Esophagus squamous epithelium (tissue), 5 donors: ENCODE measurements at regions not wholly inside any gene's neighbourhood (a gene's known extent, or its start where the extent isn't known, plus 50 kb on each side); places are given as distances from the start of the nearest gene placed in this dataset.

Source experiments
- DNase-seq: peaks from one replicate; lab custom pipeline; 2025; lab: John Stamatoyannopoulos, UW
- H3K27ac ChIP-seq, 4 donors: fragments of 200-600 bp; sonication (generic); one replicate each; pipeline ENCODE4 v1.5.1; 2016 to 2019; ENCODE audit warnings: mild to moderate bottlenecking in 1 of 4
- H3K27me3 ChIP-seq, 4 donors: fragments of 200-600 bp; sonication (generic); 1 replicate in 3 of 4; 2 replicates in 1 of 4; pipeline versions ENCODE4 v1.5.1 to v1.6.0; 2017 to 2021; ENCODE audit warnings: antibody characterized with exemption in 1 of 4
- H3K36me3 ChIP-seq, 3 donors: fragments of 200-600 bp; sonication (generic); one replicate each; pipeline ENCODE4 v1.5.1; 2016 to 2019
- H3K4me1 ChIP-seq, 3 donors: fragments of 200-600 bp; sonication (generic); one replicate each; pipeline ENCODE4 v1.5.1; 2017 to 2019
- H3K4me3 ChIP-seq, 4 donors: fragments of 200-600 bp; sonication (generic); 1 replicate in 3 of 4; 2 replicates in 1 of 4; pipeline ENCODE4 v1.5.1; 2016 to 2019; ENCODE audit warnings: mild to moderate bottlenecking in 2 of 4, moderate library complexity in 1 of 4
- H3K9me3 ChIP-seq, 3 donors: fragments of 200-600 bp; sonication (generic); one replicate each; pipeline ENCODE4 v1.5.1; 2016 to 2019
- POLR2A ChIP-seq, 4 donors: fragments of 450-650 bp; IDR thresholded peaks; one replicate each; pipeline ENCODE4 v1.6.1; 2017; ENCODE audit warnings: antibody characterized with exemption in 4 of 4, mild to moderate bottlenecking in 4 of 4, moderate library complexity in 3 of 4
- WGBS, 2 donors: methylation state at CpG; one replicate each; pipeline ENCODE4 v1.1.5; 2018; 5-methylcytosine and 5-hydroxymethylcytosine counted together
- intact Hi-C: fragments of 100-400 bp; cut with DNase I; formaldehyde crosslinking; loops from one replicate; pipeline ENCODE4 v1.15.0; 2022
- TF ChIP-seq, protein P1 (sequence below), 6 experiments: fragments of 450-650 bp in 4 of 6; fragments of 200-600 bp in 2 of 6; sonication (generic) in 2 of 6; IDR thresholded peaks; one replicate each; pipeline ENCODE4 v1.5.1; 2016 to 2019; ENCODE audit warnings: antibody characterized with exemption in 6 of 6, mild to moderate bottlenecking in 4 of 6, moderate library complexity in 4 of 6
- donor health status: DM: yes; HTN: yes; CAD: no.

DNA sequence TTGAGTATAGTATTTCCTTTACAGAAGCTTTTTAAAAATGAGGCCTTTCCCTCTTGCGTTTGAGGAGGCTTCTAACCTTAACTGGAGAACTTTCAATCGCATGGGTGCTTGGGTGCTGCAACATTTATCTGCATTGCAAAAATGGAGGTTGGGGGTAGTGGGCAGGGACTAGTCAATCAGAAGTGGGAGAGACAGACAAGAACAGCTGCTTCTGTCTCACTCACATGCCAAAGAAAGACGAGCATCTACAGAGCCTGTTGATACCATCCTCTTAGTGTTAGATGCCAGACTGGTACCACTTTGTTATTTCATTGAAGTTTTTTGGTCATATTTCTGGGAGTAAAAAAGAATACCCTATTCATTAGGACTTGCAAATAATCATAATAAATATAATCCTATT lies 1292.2 kb downstream of the UQCRFS1 start:
- intact Hi-C loops, result no loop called here

DNA sequence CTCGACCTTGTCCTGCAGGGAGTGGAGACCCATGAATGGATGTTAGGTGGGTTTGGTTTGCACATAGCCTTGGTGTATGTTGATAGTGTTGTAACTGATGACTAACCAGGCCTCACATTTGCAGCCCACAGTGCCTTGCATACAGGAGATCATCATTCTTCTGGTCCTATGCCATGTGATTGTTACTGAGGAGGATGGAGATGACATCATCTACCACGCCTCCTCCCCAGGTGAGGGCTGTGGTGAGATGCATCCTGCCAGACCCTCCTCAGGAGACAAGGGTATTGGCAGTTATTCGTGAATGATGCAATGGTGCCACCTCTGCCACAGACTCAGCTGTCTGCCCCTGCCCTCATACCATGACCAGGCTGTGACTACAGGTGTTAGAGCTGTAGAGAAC lies 1294.1 kb downstream of the UQCRFS1 start:
- Histone ChIP-seq H3K4me1 (no peaks in the 10 kb centered on the region), H3K36me3 (no peaks in the 10 kb centered on the region), H3K4me3 (no peak overlapping the region), H3K27ac (no peak overlapping the region), H3K9me3 (no peaks in the 10 kb centered on the region), H3K27me3 (no peaks in the 10 kb centered on the region)
- no peak for DNase-seq
- 24 to 65% methylated on average over 3 of the region's 3 CpGs for whole genome bisulfite sequencing, 2 donors
- no peak for TF ChIP-seq POLR2A (IDR thresholded peaks at IDR 0.05)
- TF ChIP-seq, protein P1, sequence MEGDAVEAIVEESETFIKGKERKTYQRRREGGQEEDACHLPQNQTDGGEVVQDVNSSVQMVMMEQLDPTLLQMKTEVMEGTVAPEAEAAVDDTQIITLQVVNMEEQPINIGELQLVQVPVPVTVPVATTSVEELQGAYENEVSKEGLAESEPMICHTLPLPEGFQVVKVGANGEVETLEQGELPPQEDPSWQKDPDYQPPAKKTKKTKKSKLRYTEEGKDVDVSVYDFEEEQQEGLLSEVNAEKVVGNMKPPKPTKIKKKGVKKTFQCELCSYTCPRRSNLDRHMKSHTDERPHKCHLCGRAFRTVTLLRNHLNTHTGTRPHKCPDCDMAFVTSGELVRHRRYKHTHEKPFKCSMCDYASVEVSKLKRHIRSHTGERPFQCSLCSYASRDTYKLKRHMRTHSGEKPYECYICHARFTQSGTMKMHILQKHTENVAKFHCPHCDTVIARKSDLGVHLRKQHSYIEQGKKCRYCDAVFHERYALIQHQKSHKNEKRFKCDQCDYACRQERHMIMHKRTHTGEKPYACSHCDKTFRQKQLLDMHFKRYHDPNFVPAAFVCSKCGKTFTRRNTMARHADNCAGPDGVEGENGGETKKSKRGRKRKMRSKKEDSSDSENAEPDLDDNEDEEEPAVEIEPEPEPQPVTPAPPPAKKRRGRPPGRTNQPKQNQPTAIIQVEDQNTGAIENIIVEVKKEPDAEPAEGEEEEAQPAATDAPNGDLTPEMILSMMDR (IDR thresholded peaks at IDR 0.05), result no peak
- intact Hi-C loops, result no loop called here

More for the DNA sequence above, 1292.2 kb downstream of the UQCRFS1 start:
- Histone ChIP-seq H3K4me3 (no peak overlapping the region), H3K9me3 (no peaks in the 10 kb centered on the region), H3K36me3 (no peaks in the 10 kb centered on the region), H3K27ac (no peak overlapping the region), H3K27me3 (no peaks in the 10 kb centered on the region), H3K4me1 (no peaks in the 10 kb centered on the region)
- WGBS, 2 donors, result 57 to 68% methylated on average over 3 of the region's 3 CpGs
- no peak for DNase-seq
- TF ChIP-seq, protein P1 (IDR thresholded peaks at IDR 0.05), result no peak
- no peak for TF ChIP-seq POLR2A (IDR thresholded peaks at IDR 0.05)

DNA sequence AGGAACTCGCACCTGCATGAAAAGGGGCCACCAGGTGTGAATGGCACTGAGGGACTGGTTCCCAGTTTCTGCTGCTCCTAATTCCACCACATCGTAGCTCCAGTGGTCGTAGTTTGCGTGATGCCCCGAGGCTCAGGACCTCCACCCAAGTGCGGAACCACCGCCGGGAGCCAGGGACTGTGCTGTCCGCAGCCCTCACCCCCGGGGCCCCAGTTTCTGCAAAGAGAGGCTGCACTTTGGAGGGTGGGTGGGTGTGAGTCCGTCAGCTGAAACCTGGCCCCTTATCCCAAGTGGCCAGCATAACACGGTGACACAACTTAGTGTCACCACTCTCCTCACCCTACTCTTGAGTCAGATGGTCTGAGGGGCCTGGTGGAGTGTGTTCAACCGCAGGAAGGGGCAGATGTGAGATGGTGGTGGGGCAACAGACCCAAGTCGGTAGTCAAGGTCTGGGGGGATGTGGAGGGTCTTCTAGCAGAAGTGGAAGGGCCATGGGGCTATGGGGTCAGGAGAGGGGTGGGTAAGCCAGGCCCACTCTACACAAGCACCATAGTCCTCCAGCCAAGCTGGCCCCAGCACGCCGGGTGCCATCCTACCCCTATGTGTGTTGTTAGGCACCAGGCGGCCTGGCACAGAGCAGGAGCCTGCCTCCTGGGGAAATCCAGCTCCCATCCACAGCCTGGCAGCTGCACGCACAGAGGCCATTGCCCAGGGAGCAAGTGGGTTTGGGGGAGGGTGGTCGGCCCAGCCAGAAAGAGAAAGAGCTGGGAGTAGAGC lies 1301.6 kb downstream of the UQCRFS1 start:
- no peak overlapping the region for H3K27ac ChIP-seq
- intact Hi-C loops, result no loop called here
- H3K9me3 ChIP-seq, result peaks cover 0 to 34% (median 11%) of the 10 kb centered on the region in 3 donors
- H3K4me3 ChIP-seq, result no peak overlapping the region
- H3K36me3 ChIP-seq, result no peaks in the 10 kb centered on the region
- WGBS, 2 donors, result 79 to 82% methylated on average over 9 to 14 of the region's 19 CpGs
- TF ChIP-seq POLR2A (IDR thresholded peaks at IDR 0.05), result no peak
- TF ChIP-seq, protein P1 (IDR thresholded peaks at IDR 0.05), result no peak
- H3K4me1 ChIP-seq, result no peaks in the 10 kb centered on the region
- no peak for DNase-seq
- no peaks in the 10 kb centered on the region for H3K27me3 ChIP-seq

DNA sequence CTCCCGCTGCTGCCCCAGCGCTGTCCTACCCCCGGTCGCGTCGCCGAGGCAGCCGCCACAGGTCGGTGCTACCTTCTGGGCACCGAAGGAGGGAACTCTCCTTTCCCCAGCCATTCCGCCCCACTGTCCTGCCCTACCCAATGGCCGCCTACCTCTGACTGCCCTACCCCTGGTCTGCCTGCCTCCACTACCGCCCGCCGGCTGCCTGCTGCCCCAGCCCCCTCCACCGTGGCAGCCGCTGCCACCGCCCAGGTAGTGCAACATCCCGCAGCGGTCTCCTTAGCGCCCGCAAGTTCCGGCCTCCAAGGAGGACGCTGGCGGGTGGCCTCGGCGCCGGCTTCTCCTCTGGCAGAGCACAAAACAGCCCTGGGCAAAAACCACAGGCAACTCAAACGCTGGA lies 1303.1 kb downstream of the UQCRFS1 start:
- WGBS, 2 donors, result 92% methylated on average over 18 of the region's 29 CpGs; no CpG with 5 or more reads in 1 of the 2 donors
- TF ChIP-seq, protein P1 (IDR thresholded peaks at IDR 0.05), result no peak
- TF ChIP-seq POLR2A (IDR thresholded peaks at IDR 0.05), result no peak
- Histone ChIP-seq H3K27me3 (no peaks in the 10 kb centered on the region), H3K36me3 (no peaks in the 10 kb centered on the region), H3K4me3 (no peak overlapping the region), H3K4me1 (no peaks in the 10 kb centered on the region), H3K27ac (no peak overlapping the region), H3K9me3 (peaks cover 0 to 34% (median 11%) of the 10 kb centered on the region in 3 donors)
- no peak for DNase-seq
- intact Hi-C loops, result no loop called here

DNA sequence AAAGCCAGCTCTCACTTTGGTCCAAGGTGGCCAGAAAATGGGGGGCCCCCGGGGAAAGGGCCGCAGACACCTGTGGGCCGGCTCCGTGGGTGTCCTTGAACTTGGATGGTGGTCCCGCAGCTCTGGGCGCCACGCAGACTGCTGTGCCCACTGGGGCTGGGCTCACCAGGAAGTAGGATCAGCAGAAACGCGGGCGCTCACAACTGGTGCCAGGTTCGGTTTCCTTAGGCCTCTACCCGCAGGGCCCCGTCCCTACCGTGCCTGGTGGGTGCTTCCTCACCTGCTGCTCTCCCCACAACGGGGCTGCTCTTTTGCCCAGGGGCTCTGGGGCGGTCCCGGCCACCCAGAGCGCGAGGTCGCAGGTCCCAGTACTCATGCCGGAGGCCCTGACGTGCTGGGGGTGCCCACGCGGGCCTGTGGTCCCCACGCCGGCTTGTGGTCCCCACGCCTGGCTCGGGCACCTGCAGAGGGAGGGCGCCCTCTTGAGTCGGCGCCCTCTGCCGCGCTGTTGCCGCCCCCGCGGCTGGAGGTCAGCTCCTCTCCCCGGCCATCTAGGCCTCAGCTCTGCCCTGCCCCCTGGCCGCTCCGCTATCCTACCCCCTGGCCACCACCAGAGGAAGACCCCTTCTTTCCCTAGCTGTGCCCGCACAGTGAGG lies 1303.6 kb downstream of the UQCRFS1 start:
- intact Hi-C loops, result no loop called here
- TF ChIP-seq, protein P1 (IDR thresholded peaks at IDR 0.05), result no peak
- no peak for TF ChIP-seq POLR2A (IDR thresholded peaks at IDR 0.05)
- no peaks in the 10 kb centered on the region for H3K4me1 ChIP-seq
- DNase-seq, result no peak
- no peak overlapping the region for H3K4me3 ChIP-seq
- H3K9me3 ChIP-seq, result peaks cover 0 to 34% (median 11%) of the 10 kb centered on the region in 3 donors
- WGBS, 2 donors, result 73 to 83% methylated on average over 9 of the region's 40 CpGs
- H3K27me3 ChIP-seq, result no peaks in the 10 kb centered on the region
- H3K27ac ChIP-seq, result no peak overlapping the region
- no peaks in the 10 kb centered on the region for H3K36me3 ChIP-seq
